GM23338 (cell line): ENCODE measurements at regions not wholly inside any gene's neighbourhood (a gene's known extent, or its start where the extent isn't known, plus 50 kb on each side); places are given as distances from the start of the nearest gene placed in this dataset.

ENCODE experiments used
- ATAC-seq: fragments of 200-7000 bp; cut with Tn5 transposase; 3 replicates; pipeline ENCODE4 v1.9.1; 2020
- DNase-seq: peaks from one replicate; pipeline ENCODE4 v3.0.0-alpha.2; 2015; ENCODE audit warnings: low spot score
- H2AFZ ChIP-seq: fragments of 200-600 bp; sonication (generic); 2 replicates; pipeline ENCODE4 v1.8.0; 2016; ENCODE audit warnings: antibody characterized with exemption, mild to moderate bottlenecking, moderate library complexity
- H3F3A ChIP-seq: fragments of 200-600 bp; sonication (generic); replicated peaks from 2 replicates; pipeline ENCODE4 v1.8.0; 2017; ENCODE audit warnings: antibody characterized with exemption, mixed run types, low read depth
- H3K27ac ChIP-seq: fragments of 200-600 bp; sonication (generic); 2 replicates; pipeline ENCODE4 v1.6.1; 2016; ENCODE audit warnings: low read depth
- H3K27me3 ChIP-seq: fragments of 200-600 bp; sonication (generic); 2 replicates; pipeline ENCODE4 v1.8.0; 2016; ENCODE audit warnings: mild to moderate bottlenecking, mixed run types, moderate library complexity; ENCODE audit not compliant: insufficient read depth
- H3K36me3 ChIP-seq: fragments of 200-600 bp; sonication (generic); 2 replicates; pipeline ENCODE4 v1.8.0; 2016; ENCODE audit warnings: mild to moderate bottlenecking; ENCODE audit not compliant: insufficient read depth
- H3K4me1 ChIP-seq: fragments of 200-600 bp; sonication (generic); 2 replicates; pipeline ENCODE4 v1.8.0; 2016; ENCODE audit warnings: mild to moderate bottlenecking, moderate library complexity; ENCODE audit not compliant: insufficient read depth
- H3K4me2 ChIP-seq: fragments of 200-600 bp; sonication (generic); 2 replicates; pipeline ENCODE4 v1.7.1; 2017; ENCODE audit warnings: mixed run types
- H3K4me3 ChIP-seq: fragments of 200-600 bp; sonication (generic); 2 replicates; pipeline ENCODE4 v1.6.1; 2016; ENCODE audit warnings: mixed run types
- H3K79me2 ChIP-seq: fragments of 200-600 bp; sonication (generic); replicated peaks from 2 replicates; pipeline ENCODE4 v1.8.0; 2017; ENCODE audit warnings: mild to moderate bottlenecking; ENCODE audit not compliant: insufficient read depth
- H3K9me2 ChIP-seq: fragments of 200-600 bp; sonication (generic); 2 replicates; pipeline ENCODE4 v1.8.0; 2017; ENCODE audit not compliant: insufficient read depth
- H4K20me1 ChIP-seq: fragments of 200-600 bp; sonication (generic); replicated peaks from 2 replicates; pipeline ENCODE4 v1.8.0; 2017; ENCODE audit warnings: mild to moderate bottlenecking; ENCODE audit not compliant: insufficient read depth
- H3K27ac Mint-ChIP-seq: 2 replicates; pipeline ENCODE4 v1.8.0; 2020; ENCODE audit warnings: inconsistent platforms, mild to moderate bottlenecking, moderate library complexity, mixed read lengths
- H3K27me3 Mint-ChIP-seq: 3 replicates; pipeline ENCODE4 v1.8.0; 2022; ENCODE audit warnings: low read depth, mild to moderate bottlenecking, moderate library complexity, mixed read lengths, inconsistent platforms; ENCODE audit not compliant: insufficient read depth, poor library complexity
- H3K36me3 Mint-ChIP-seq: 3 replicates; pipeline ENCODE4 v1.8.0; 2021; ENCODE audit warnings: low read depth, mild to moderate bottlenecking, inconsistent platforms, moderate library complexity, mixed read lengths
- H3K4me1 Mint-ChIP-seq: 3 replicates; pipeline ENCODE4 v1.8.0; 2020; ENCODE audit warnings: mild to moderate bottlenecking, inconsistent platforms, mixed read lengths
- H3K4me3 Mint-ChIP-seq: 3 replicates; pipeline ENCODE4 v1.8.0; 2021; ENCODE audit warnings: moderate library complexity, mild to moderate bottlenecking, inconsistent platforms, mixed read lengths
- H3K9me3 Mint-ChIP-seq: 3 replicates; pipeline ENCODE4 v1.8.0; 2020; ENCODE audit warnings: moderate library complexity, mild to moderate bottlenecking, inconsistent platforms, mixed read lengths
- CREB1 ChIP-seq: fragments of 250-450 bp; sonication (Bioruptor Pico); IDR thresholded peaks from 2 replicates; pipeline ENCODE4 v1.5.0; 2020; ENCODE audit warnings: low read depth, mild to moderate bottlenecking, moderate library complexity
- CTCF ChIP-seq, 2 experiments: fragments of 200-600 bp in 1 of 2; sonication (generic) in 1 of 2; conservative IDR thresholded peaks; 2 replicates each; pipeline versions ENCODE4 v1.5.1 to v1.6.1; 2016 to 2017; ENCODE audit warnings: antibody characterized with exemption in 2 of 2, low read depth in 2 of 2, mild to moderate bottlenecking in 2 of 2, moderate library complexity in 1 of 2
- ETS1 ChIP-seq: IDR thresholded peaks from 2 replicates; pipeline ENCODE4 v1.6.1; 2016; ENCODE audit warnings: antibody characterized with exemption
- EZH2 ChIP-seq: fragments of 200-600 bp; sonication (generic); IDR thresholded peaks from one replicate; pipeline ENCODE4 v1.8.0; 2017; ENCODE audit warnings: antibody characterized with exemption, mild to moderate bottlenecking, low read depth; ENCODE audit not compliant: unreplicated experiment
- EZH2phosphoT487 ChIP-seq: fragments of 200-600 bp; sonication (generic); IDR thresholded peaks from one replicate; pipeline ENCODE4 v1.8.1; 2018; ENCODE audit warnings: antibody characterized with exemption; ENCODE audit not compliant: unreplicated experiment
- JUNB ChIP-seq: IDR thresholded peaks from one replicate; pipeline ENCODE4 v1.6.1; 2016; ENCODE audit warnings: antibody characterized with exemption; ENCODE audit not compliant: unreplicated experiment
- NANOG ChIP-seq: IDR thresholded peaks from 2 replicates; pipeline ENCODE4 v1.6.1; 2016; ENCODE audit warnings: antibody characterized with exemption, borderline replicate concordance
- POLR2AphosphoS5 ChIP-seq: IDR thresholded peaks from 2 replicates; pipeline ENCODE4 v1.6.1; 2016; ENCODE audit warnings: antibody characterized with exemption, low read depth
- STAT1 ChIP-seq: IDR thresholded peaks from one replicate; pipeline ENCODE4 v1.6.1; 2016; ENCODE audit warnings: antibody characterized with exemption; ENCODE audit not compliant: unreplicated experiment
- ZNF114 ChIP-seq: fragments of 250-450 bp; sonication (Bioruptor Pico); IDR thresholded peaks from 2 replicates; pipeline ENCODE4 v1.5.0; 2020; ENCODE audit warnings: mild to moderate bottlenecking, moderate library complexity
- ZNF331 ChIP-seq: fragments of 250-450 bp; sonication (Bioruptor Pico); IDR thresholded peaks from 2 replicates; pipeline ENCODE4 v1.5.0; 2020; ENCODE audit warnings: low read depth, mild to moderate bottlenecking, moderate library complexity
- TF ChIP-seq, protein P1 (sequence below): fragments of 250-450 bp; sonication (Bioruptor Pico); IDR thresholded peaks from 2 replicates; pipeline ENCODE4 v1.5.0; 2020; ENCODE audit warnings: mild to moderate bottlenecking, moderate library complexity

DNA sequence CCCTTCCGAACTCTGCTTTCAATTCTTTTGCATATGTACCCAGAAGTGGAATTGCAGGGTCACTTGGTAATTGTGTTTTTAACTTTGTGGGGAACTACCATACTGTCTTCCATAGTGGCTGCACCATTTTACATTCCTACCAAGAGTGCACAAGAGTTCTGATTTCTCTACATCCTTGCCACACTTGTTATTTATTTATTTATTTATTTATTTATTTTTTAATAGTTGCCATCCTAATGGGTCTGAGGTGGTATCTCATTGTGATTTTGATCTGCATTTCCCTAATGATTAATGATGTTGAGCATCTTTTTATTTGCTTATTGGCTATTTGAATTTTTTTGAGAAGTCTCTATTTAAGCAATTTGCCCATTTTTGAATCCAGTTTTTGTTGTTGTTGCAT lies 422.4 kb downstream of the PTPRU start:
- DNase-seq: no peak
- Histone ChIP-seq H3K4me2 (no peak overlapping the region), H2AFZ (no peak overlapping the region), H4K20me1 (no peaks in the 10 kb centered on the region), H3K4me3 (no peak overlapping the region), H3K36me3 (no peaks in the 10 kb centered on the region), H3K79me2 (no peaks in the 10 kb centered on the region), H3K27ac (no peak overlapping the region), H3K9me2 (no peaks in the 10 kb centered on the region), H3K4me1 (no peaks in the 10 kb centered on the region), H3K27me3 (no peaks in the 10 kb centered on the region), H3F3A (no peaks in the 10 kb centered on the region)
- Mint-ChIP-seq H3K27me3 (peaks cover 9% of the 10 kb centered on the region), H3K4me1 (peaks cover 4% of the 10 kb centered on the region), H3K27ac (no peak overlapping the region), H3K4me3 (no peak overlapping the region), H3K9me3 (peaks cover 21% of the 10 kb centered on the region), H3K36me3 (no peaks in the 10 kb centered on the region; the same call in 2 of the 3 replicates)
- ATAC-seq: no peak
- TF ChIP-seq CREB1 (no peak), NANOG (no peak), ZNF114 (CRISPR knock-in tag) (no peak), STAT1 (no peak), JUNB (no peak), POLR2AphosphoS5 (no peak)
- TF ChIP-seq, protein P1, sequence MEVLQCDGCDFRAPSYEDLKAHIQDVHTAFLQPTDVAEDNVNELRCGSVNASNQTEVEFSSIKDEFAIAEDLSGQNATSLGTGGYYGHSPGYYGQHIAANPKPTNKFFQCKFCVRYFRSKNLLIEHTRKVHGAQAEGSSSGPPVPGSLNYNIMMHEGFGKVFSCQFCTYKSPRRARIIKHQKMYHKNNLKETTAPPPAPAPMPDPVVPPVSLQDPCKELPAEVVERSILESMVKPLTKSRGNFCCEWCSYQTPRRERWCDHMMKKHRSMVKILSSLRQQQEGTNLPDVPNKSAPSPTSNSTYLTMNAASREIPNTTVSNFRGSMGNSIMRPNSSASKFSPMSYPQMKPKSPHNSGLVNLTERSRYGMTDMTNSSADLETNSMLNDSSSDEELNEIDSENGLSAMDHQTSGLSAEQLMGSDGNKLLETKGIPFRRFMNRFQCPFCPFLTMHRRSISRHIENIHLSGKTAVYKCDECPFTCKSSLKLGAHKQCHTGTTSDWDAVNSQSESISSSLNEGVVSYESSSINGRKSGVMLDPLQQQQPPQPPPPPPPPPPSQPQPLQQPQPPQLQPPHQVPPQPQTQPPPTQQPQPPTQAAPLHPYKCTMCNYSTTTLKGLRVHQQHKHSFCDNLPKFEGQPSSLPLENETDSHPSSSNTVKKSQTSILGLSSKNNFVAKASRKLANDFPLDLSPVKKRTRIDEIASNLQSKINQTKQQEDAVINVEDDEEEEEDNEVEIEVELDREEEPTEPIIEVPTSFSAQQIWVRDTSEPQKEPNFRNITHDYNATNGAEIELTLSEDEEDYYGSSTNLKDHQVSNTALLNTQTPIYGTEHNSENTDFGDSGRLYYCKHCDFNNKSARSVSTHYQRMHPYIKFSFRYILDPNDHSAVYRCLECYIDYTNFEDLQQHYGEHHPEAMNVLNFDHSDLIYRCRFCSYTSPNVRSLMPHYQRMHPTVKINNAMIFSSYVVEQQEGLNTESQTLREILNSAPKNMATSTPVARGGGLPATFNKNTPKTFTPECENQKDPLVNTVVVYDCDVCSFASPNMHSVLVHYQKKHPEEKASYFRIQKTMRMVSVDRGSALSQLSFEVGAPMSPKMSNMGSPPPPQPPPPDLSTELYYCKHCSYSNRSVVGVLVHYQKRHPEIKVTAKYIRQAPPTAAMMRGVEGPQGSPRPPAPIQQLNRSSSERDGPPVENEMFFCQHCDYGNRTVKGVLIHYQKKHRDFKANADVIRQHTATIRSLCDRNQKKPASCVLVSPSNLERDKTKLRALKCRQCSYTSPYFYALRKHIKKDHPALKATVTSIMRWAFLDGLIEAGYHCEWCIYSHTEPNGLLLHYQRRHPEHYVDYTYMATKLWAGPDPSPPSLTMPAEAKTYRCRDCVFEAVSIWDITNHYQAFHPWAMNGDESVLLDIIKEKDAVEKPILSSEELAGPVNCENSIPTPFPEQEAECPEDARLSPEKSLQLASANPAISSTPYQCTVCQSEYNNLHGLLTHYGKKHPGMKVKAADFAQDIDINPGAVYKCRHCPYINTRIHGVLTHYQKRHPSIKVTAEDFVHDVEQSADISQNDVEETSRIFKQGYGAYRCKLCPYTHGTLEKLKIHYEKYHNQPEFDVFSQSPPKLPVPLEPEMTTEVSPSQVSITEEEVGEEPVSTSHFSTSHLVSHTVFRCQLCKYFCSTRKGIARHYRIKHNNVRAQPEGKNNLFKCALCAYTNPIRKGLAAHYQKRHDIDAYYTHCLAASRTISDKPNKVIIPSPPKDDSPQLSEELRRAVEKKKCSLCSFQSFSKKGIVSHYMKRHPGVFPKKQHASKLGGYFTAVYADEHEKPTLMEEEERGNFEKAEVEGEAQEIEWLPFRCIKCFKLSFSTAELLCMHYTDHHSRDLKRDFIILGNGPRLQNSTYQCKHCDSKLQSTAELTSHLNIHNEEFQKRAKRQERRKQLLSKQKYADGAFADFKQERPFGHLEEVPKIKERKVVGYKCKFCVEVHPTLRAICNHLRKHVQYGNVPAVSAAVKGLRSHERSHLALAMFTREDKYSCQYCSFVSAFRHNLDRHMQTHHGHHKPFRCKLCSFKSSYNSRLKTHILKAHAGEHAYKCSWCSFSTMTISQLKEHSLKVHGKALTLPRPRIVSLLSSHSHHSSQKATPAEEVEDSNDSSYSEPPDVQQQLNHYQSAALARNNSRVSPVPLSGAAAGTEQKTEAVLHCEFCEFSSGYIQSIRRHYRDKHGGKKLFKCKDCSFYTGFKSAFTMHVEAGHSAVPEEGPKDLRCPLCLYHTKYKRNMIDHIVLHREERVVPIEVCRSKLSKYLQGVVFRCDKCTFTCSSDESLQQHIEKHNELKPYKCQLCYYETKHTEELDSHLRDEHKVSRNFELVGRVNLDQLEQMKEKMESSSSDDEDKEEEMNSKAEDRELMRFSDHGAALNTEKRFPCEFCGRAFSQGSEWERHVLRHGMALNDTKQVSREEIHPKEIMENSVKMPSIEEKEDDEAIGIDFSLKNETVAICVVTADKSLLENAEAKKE (CRISPR knock-in tag): no peak

DNA sequence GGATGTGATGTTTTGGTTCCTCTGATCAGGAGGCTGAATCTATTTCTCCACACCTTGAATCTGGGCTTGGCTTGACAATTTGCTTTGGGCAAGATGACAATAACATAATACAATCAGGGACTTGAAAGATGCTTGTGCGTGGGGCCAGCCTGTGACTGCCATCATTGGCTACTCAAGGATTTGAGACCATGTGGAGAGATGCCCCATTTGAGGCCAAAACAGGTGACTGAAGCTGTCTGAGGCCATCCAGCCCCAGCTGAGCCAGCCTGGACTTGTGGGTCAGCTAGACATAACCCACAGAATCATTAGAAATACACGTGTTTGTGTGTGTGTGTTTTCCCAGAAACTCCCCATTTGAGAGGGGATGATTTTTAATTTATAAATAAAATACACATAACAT lies 421.5 kb downstream of the PTPRU start:
- Histone ChIP-seq H2AFZ (no peak overlapping the region), H3K27me3 (no peaks in the 10 kb centered on the region), H3K4me2 (no peak overlapping the region), H3F3A (no peaks in the 10 kb centered on the region), H3K27ac (no peak overlapping the region), H3K36me3 (no peaks in the 10 kb centered on the region), H4K20me1 (no peaks in the 10 kb centered on the region), H3K79me2 (no peaks in the 10 kb centered on the region), H3K4me3 (no peak overlapping the region), H3K4me1 (no peaks in the 10 kb centered on the region), H3K9me2 (no peaks in the 10 kb centered on the region)
- no peaks in the 10 kb centered on the region; the same call in 2 of the 3 replicates for H3K36me3 Mint-ChIP-seq
- peaks cover 9% of the 10 kb centered on the region for H3K27me3 Mint-ChIP-seq
- H3K27ac Mint-ChIP-seq: no peak overlapping the region
- H3K9me3 Mint-ChIP-seq: peaks cover 18% of the 10 kb centered on the region
- DNase-seq (no peak), ATAC-seq (no peak)
- no peak overlapping the region for H3K4me3 Mint-ChIP-seq
- H3K4me1 Mint-ChIP-seq: peaks cover 4% of the 10 kb centered on the region
- TF ChIP-seq STAT1 (no peak), EZH2 (no peak), JUNB (no peak), EZH2phosphoT487 (no peak), CTCF (conservative IDR thresholded peaks at IDR 0.05; ENCODE audit: low read depth in 2 of 2) (no peak), ETS1 (no peak), ZNF331 (CRISPR knock-in tag) (no peak), POLR2AphosphoS5 (no peak)
